Neural cell (in vitro differentiated cells): ENCODE measurements at regions not wholly inside any gene's neighbourhood (a gene's known extent, or its start where the extent isn't known, plus 50 kb on each side); places are given as distances from the start of the nearest gene placed in this dataset.

Experiments
- CTCF ChIP-seq: fragments of 450-650 bp; IDR thresholded peaks from 2 replicates; pipeline ENCODE4 v1.5.1; 2014; ENCODE audit warnings: antibody characterized with exemption, mild to moderate bottlenecking, moderate library complexity; ENCODE audit not compliant: poor library complexity, severe bottlenecking
- REST ChIP-seq: IDR thresholded peaks from 2 replicates; pipeline ENCODE4 v1.6.1; 2012; ENCODE audit warnings: borderline replicate concordance

- no peak for TF ChIP-seq CTCF
- TF ChIP-seq REST = no peak
Observed at GRCh38 chr6:114718716-114719270, 376.0 kb upstream of the HS3ST5 start.
